ENCODE measurements at regions not wholly inside any gene's neighbourhood (a gene's known extent, or its start where the extent isn't known, plus 50 kb on each side); places are given as distances from the start of the nearest gene placed in this dataset.

DNA sequence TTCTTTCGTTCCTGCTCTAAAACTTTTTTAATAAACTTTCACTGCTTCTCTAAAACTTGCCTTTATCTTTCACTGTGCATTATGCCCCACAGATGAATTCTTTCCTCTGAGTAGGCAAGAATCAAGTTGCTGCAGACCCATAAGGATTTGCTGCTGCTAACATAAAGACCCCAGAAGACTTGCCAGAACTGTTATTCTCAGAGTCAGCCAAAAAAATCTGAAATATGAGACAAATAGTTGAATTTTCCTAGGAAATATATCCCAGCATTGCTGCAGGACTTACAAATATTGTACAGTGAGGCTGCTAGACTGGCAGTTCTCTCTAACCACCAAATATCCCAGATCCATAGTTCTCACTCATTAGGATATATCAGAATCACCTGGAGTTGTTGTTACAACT, 349.1 kb upstream of the FLRT2 start:
- TF ChIP-seq, protein P1, sequence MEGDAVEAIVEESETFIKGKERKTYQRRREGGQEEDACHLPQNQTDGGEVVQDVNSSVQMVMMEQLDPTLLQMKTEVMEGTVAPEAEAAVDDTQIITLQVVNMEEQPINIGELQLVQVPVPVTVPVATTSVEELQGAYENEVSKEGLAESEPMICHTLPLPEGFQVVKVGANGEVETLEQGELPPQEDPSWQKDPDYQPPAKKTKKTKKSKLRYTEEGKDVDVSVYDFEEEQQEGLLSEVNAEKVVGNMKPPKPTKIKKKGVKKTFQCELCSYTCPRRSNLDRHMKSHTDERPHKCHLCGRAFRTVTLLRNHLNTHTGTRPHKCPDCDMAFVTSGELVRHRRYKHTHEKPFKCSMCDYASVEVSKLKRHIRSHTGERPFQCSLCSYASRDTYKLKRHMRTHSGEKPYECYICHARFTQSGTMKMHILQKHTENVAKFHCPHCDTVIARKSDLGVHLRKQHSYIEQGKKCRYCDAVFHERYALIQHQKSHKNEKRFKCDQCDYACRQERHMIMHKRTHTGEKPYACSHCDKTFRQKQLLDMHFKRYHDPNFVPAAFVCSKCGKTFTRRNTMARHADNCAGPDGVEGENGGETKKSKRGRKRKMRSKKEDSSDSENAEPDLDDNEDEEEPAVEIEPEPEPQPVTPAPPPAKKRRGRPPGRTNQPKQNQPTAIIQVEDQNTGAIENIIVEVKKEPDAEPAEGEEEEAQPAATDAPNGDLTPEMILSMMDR (tag by site-specific recombination; IDR thresholded peaks at IDR 0.05): no peak
- TF ChIP-seq ZNF596 (tag by site-specific recombination; IDR thresholded peaks at IDR 0.05) (no peak), ZBTB21 (tag by site-specific recombination; IDR thresholded peaks at IDR 0.05) (no peak), ZSCAN16 (tag by site-specific recombination; IDR thresholded peaks at IDR 0.05) (no peak), OSR2 (tag by site-specific recombination; IDR thresholded peaks at IDR 0.05) (no peak), KLF9 (tag by site-specific recombination; IDR thresholded peaks at IDR 0.05; ENCODE audit: low read depth) (no peak), ZNF2 (tag by site-specific recombination; IDR thresholded peaks at IDR 0.05) (no peak), ZNF37A (tag by site-specific recombination; IDR thresholded peaks at IDR 0.05) (no peak)
- TF ChIP-seq, protein P2, sequence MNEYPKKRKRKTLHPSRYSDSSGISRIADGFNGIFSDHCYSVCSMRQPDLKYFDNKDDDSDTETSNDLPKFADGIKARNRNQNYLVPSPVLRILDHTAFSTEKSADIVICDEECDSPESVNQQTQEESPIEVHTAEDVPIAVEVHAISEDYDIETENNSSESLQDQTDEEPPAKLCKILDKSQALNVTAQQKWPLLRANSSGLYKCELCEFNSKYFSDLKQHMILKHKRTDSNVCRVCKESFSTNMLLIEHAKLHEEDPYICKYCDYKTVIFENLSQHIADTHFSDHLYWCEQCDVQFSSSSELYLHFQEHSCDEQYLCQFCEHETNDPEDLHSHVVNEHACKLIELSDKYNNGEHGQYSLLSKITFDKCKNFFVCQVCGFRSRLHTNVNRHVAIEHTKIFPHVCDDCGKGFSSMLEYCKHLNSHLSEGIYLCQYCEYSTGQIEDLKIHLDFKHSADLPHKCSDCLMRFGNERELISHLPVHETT (tag by site-specific recombination; IDR thresholded peaks at IDR 0.05): no peak
- TF ChIP-seq, protein P3, sequence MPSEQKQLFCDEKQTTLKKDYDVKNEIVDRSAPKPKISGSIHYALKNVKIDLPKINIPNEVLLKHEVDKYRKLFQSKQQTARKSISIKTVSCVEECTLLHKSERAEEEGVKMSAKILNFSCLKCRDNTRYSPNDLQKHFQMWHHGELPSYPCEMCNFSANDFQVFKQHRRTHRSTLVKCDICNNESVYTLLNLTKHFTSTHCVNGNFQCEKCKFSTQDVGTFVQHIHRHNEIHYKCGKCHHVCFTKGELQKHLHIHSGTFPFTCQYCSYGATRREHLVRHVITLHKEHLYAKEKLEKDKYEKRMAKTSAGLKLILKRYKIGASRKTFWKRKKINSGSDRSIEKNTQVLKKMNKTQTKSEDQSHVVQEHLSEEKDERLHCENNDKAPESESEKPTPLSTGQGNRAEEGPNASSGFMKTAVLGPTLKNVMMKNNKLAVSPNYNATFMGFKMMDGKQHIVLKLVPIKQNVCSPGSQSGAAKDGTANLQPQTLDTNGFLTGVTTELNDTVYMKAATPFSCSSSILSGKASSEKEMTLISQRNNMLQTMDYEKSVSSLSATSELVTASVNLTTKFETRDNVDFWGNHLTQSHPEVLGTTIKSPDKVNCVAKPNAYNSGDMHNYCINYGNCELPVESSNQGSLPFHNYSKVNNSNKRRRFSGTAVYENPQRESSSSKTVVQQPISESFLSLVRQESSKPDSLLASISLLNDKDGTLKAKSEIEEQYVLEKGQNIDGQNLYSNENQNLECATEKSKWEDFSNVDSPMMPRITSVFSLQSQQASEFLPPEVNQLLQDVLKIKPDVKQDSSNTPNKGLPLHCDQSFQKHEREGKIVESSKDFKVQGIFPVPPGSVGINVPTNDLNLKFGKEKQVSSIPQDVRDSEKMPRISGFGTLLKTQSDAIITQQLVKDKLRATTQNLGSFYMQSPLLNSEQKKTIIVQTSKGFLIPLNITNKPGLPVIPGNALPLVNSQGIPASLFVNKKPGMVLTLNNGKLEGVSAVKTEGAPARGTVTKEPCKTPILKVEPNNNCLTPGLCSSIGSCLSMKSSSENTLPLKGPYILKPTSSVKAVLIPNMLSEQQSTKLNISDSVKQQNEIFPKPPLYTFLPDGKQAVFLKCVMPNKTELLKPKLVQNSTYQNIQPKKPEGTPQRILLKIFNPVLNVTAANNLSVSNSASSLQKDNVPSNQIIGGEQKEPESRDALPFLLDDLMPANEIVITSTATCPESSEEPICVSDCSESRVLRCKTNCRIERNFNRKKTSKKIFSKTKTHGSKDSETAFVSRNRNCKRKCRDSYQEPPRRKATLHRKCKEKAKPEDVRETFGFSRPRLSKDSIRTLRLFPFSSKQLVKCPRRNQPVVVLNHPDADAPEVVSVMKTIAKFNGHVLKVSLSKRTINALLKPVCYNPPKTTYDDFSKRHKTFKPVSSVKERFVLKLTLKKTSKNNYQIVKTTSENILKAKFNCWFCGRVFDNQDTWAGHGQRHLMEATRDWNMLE (tag by site-specific recombination; conservative IDR thresholded peaks at IDR 0.05; ENCODE audit: low read depth): no peak
- TF ChIP-seq, protein P4, sequence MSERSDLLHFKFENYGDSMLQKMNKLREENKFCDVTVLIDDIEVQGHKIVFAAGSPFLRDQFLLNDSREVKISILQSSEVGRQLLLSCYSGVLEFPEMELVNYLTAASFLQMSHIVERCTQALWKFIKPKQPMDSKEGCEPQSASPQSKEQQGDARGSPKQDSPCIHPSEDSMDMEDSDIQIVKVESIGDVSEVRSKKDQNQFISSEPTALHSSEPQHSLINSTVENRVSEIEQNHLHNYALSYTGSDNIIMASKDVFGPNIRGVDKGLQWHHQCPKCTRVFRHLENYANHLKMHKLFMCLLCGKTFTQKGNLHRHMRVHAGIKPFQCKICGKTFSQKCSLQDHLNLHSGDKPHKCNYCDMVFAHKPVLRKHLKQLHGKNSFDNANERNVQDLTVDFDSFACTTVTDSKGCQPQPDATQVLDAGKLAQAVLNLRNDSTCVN (tag by site-specific recombination; optimal IDR thresholded peaks at IDR 0.05): no peak
- TF ChIP-seq, protein P5, sequence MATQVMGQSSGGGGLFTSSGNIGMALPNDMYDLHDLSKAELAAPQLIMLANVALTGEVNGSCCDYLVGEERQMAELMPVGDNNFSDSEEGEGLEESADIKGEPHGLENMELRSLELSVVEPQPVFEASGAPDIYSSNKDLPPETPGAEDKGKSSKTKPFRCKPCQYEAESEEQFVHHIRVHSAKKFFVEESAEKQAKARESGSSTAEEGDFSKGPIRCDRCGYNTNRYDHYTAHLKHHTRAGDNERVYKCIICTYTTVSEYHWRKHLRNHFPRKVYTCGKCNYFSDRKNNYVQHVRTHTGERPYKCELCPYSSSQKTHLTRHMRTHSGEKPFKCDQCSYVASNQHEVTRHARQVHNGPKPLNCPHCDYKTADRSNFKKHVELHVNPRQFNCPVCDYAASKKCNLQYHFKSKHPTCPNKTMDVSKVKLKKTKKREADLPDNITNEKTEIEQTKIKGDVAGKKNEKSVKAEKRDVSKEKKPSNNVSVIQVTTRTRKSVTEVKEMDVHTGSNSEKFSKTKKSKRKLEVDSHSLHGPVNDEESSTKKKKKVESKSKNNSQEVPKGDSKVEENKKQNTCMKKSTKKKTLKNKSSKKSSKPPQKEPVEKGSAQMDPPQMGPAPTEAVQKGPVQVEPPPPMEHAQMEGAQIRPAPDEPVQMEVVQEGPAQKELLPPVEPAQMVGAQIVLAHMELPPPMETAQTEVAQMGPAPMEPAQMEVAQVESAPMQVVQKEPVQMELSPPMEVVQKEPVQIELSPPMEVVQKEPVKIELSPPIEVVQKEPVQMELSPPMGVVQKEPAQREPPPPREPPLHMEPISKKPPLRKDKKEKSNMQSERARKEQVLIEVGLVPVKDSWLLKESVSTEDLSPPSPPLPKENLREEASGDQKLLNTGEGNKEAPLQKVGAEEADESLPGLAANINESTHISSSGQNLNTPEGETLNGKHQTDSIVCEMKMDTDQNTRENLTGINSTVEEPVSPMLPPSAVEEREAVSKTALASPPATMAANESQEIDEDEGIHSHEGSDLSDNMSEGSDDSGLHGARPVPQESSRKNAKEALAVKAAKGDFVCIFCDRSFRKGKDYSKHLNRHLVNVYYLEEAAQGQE (tag by site-specific recombination; IDR thresholded peaks at IDR 0.05): no peak
